ENCODE measurements at regions not wholly inside any gene's neighbourhood (a gene's known extent, or its start where the extent isn't known, plus 50 kb on each side); places are given as distances from the start of the nearest gene placed in this dataset.
A peak's percentile ranks its signal among the peaks of the same experiment; 100 is the strongest.

DNA sequence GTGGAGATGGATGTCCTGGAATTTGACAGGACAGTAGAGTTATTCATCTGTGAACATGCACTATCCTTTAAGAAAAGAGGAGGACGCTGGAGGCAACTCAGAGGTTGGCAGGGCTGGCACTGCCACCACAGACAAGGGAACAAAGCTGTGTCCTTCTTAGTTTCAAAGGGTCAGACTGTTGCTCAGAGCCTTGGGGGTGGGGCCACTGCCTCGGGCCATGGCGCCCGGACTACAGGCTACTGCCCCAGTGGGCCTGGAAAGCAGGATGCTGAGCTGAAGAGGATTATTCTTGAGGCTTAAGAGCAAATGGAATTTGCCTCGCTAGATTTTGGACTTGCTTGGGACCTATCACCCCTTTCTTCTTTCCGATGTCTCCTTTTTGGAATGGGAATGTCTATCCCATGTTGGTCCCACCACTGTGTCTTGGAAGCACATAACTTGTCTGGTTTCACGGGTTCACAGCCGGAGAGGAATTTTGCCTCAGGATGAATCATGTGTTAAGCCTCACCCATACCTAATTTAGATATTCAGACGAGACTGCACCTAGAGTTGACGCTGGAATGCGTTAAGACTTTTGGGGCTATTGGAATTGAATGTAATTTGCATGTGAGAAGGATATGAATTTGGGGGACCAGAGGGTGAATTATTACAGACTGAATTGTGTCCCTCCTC lies 114.8 kb upstream of the RFLNA start:
- TF ChIP-seq ARNTL (CRISPR knock-in tag; IDR thresholded peaks at IDR 0.05; ENCODE audit: borderline replicate concordance, low read depth) (no peak), ZNF70 (CRISPR knock-in tag; IDR thresholded peaks at IDR 0.05) (no peak), ISL1 (CRISPR knock-in tag; IDR thresholded peaks at IDR 0.05) (no peak), RARB (CRISPR knock-in tag; IDR thresholded peaks at IDR 0.05) (no peak), ZNF8 (CRISPR knock-in tag; IDR thresholded peaks at IDR 0.05) (no peak), OSR1 (CRISPR knock-in tag; IDR thresholded peaks at IDR 0.05) (no peak), GLIS3 (CRISPR knock-in tag; IDR thresholded peaks at IDR 0.05) (no peak), ZFP3 (CRISPR knock-in tag; IDR thresholded peaks at IDR 0.05) (no peak), CSDC2 (CRISPR knock-in tag; IDR thresholded peaks at IDR 0.05) (no peak), ZNF565 (CRISPR knock-in tag; conservative IDR thresholded peaks at IDR 0.05; ENCODE audit: low read depth) (no peak)
- TF ChIP-seq, protein P1, sequence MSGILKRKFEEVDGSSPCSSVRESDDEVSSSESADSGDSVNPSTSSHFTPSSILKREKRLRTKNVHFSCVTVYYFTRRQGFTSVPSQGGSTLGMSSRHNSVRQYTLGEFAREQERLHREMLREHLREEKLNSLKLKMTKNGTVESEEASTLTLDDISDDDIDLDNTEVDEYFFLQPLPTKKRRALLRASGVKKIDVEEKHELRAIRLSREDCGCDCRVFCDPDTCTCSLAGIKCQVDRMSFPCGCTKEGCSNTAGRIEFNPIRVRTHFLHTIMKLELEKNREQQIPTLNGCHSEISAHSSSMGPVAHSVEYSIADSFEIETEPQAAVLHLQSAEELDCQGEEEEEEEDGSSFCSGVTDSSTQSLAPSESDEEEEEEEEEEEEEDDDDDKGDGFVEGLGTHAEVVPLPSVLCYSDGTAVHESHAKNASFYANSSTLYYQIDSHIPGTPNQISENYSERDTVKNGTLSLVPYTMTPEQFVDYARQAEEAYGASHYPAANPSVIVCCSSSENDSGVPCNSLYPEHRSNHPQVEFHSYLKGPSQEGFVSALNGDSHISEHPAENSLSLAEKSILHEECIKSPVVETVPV (CRISPR knock-in tag; IDR thresholded peaks at IDR 0.05) = no peak
- TF ChIP-seq, protein P2, sequence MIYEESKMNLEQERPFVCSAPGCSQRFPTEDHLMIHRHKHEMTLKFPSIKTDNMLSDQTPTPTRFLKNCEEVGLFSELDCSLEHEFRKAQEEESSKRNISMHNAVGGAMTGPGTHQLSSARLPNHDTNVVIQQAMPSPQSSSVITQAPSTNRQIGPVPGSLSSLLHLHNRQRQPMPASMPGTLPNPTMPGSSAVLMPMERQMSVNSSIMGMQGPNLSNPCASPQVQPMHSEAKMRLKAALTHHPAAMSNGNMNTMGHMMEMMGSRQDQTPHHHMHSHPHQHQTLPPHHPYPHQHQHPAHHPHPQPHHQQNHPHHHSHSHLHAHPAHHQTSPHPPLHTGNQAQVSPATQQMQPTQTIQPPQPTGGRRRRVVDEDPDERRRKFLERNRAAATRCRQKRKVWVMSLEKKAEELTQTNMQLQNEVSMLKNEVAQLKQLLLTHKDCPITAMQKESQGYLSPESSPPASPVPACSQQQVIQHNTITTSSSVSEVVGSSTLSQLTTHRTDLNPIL (CRISPR knock-in tag; IDR thresholded peaks at IDR 0.05; ENCODE audit: low read depth) = no peak
- TF ChIP-seq, protein P3, sequence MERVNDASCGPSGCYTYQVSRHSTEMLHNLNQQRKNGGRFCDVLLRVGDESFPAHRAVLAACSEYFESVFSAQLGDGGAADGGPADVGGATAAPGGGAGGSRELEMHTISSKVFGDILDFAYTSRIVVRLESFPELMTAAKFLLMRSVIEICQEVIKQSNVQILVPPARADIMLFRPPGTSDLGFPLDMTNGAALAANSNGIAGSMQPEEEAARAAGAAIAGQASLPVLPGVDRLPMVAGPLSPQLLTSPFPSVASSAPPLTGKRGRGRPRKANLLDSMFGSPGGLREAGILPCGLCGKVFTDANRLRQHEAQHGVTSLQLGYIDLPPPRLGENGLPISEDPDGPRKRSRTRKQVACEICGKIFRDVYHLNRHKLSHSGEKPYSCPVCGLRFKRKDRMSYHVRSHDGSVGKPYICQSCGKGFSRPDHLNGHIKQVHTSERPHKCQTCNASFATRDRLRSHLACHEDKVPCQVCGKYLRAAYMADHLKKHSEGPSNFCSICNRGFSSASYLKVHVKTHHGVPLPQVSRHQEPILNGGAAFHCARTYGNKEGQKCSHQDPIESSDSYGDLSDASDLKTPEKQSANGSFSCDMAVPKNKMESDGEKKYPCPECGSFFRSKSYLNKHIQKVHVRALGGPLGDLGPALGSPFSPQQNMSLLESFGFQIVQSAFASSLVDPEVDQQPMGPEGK (CRISPR knock-in tag; IDR thresholded peaks at IDR 0.05; ENCODE audit: borderline replicate concordance) = no peak
- ATAC-seq = no peak

DNA sequence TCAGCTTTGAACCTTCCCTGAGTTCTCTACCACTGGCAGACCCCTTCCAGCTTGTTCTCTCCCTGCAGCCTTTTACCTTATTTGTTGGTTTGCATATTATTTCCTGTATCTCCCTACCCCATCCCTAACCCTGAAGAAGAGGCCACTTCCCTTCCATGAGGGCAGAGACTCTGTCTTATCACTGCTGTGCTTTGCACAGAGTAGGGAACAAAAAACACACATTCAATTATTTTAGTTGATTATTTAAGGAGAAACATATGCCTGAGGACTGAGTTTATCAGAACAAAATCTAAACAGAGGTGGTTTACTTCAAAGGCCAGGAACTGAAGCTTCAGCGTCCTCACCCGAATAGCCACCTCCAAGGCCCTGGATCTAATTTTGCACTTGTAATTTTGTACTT lies 111.7 kb upstream of the RFLNA start:
- no peak for ATAC-seq
- peak; percentile 25; the same call in 1 of the 2 replicates for TF ChIP-seq TCF4 (CRISPR knock-in tag; IDR thresholded peaks at IDR 0.05; ENCODE audit: borderline replicate concordance)
- TF ChIP-seq, protein P3 (CRISPR knock-in tag; IDR thresholded peaks at IDR 0.05; ENCODE audit: borderline replicate concordance) = no peak

DNA sequence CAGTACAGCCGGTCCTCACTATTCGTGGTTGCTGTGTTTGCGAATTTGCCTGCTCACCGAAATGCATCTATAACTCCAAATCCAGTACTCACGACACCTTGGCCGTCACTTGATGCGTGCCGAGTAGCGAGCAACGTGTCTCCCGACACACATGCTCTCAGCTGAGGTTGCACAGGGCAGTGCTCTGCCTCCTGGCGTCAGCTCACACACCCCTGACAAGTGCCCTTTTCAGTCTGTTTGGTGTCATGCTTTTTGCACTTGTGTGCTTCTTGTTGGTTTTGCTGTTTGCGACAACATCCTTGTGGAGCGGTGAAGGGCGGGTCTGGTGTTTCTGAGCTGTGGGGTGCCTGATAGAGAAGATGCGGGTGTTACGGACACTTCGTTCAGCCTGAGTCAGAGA lies 110.4 kb upstream of the RFLNA start:
- no peak for ATAC-seq
- TF ChIP-seq, protein P3 (CRISPR knock-in tag; IDR thresholded peaks at IDR 0.05; ENCODE audit: borderline replicate concordance) = no peak
- TF ChIP-seq ZNF565 (CRISPR knock-in tag; conservative IDR thresholded peaks at IDR 0.05; ENCODE audit: low read depth) = no peak
- TF ChIP-seq, protein P2 (CRISPR knock-in tag; IDR thresholded peaks at IDR 0.05; ENCODE audit: low read depth) = no peak
- TF ChIP-seq PPARA (CRISPR knock-in tag; IDR thresholded peaks at IDR 0.05; ENCODE audit: borderline replicate concordance) = no peak
- TF ChIP-seq ZC3H10 (CRISPR knock-in tag; IDR thresholded peaks at IDR 0.05) = no peak
- no peak for TF ChIP-seq ISL1 (CRISPR knock-in tag; IDR thresholded peaks at IDR 0.05)
- TF ChIP-seq ZFP30 (CRISPR knock-in tag; IDR thresholded peaks at IDR 0.05) = no peak
- TF ChIP-seq OSR1 (CRISPR knock-in tag; IDR thresholded peaks at IDR 0.05) = no peak
- TF ChIP-seq SNAI2 (CRISPR knock-in tag; IDR thresholded peaks at IDR 0.05) = no peak
- no peak for TF ChIP-seq ARNTL (CRISPR knock-in tag; IDR thresholded peaks at IDR 0.05; ENCODE audit: borderline replicate concordance, low read depth)
- no peak for TF ChIP-seq CSDC2 (CRISPR knock-in tag; IDR thresholded peaks at IDR 0.05)
- TF ChIP-seq, protein P1 (CRISPR knock-in tag; IDR thresholded peaks at IDR 0.05) = no peak
- TF ChIP-seq ESRRG (CRISPR knock-in tag; IDR thresholded peaks at IDR 0.05) = no peak
- no peak for TF ChIP-seq ZNF8 (CRISPR knock-in tag; IDR thresholded peaks at IDR 0.05)
- TF ChIP-seq ZNF70 (CRISPR knock-in tag; IDR thresholded peaks at IDR 0.05) = no peak
- TF ChIP-seq GLIS3 (CRISPR knock-in tag; IDR thresholded peaks at IDR 0.05) = no peak
- no peak for TF ChIP-seq TCF4 (CRISPR knock-in tag; IDR thresholded peaks at IDR 0.05; ENCODE audit: borderline replicate concordance)
- TF ChIP-seq, protein P4, sequence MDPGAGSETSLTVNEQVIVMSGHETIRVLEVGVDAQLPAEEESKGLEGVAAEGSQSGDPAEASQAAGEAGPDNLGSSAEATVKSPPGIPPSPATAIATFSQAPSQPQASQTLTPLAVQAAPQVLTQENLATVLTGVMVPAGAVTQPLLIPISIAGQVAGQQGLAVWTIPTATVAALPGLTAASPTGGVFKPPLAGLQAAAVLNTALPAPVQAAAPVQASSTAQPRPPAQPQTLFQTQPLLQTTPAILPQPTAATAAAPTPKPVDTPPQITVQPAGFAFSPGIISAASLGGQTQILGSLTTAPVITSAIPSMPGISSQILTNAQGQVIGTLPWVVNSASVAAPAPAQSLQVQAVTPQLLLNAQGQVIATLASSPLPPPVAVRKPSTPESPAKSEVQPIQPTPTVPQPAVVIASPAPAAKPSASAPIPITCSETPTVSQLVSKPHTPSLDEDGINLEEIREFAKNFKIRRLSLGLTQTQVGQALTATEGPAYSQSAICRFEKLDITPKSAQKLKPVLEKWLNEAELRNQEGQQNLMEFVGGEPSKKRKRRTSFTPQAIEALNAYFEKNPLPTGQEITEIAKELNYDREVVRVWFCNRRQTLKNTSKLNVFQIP (CRISPR knock-in tag; IDR thresholded peaks at IDR 0.05; ENCODE audit: borderline replicate concordance, low read depth) = no peak
- no peak for TF ChIP-seq TOX (CRISPR knock-in tag; IDR thresholded peaks at IDR 0.05; ENCODE audit: borderline replicate concordance)

All from SK-N-SH treated with all-trans-retinoic acid at 6 μM for 48 hours (cell line).